Stimulated activated naive CD8-positive, alpha-beta T cell treated with anti-CD3 and anti-CD28 coated beads, Interleukin-15, Interleukin-2, amounts not matched to agents 100 ng/mL and 50 ng/mL, for 24 hours (primary cell): ENCODE measurements at regions not wholly inside any gene's neighbourhood (a gene's known extent, or its start where the extent isn't known, plus 50 kb on each side); places are given as distances from the start of the nearest gene placed in this dataset.
"Not testable (repeated sequence)": the region's sequence is repeated elsewhere in the genome, so short reads cannot be mapped to it uniquely, and the experiment has no call there.

Source experiments
- H3K27ac Mint-ChIP-seq: one replicate; pipeline ENCODE4 v1.8.0; 2021; ENCODE audit warnings: mild to moderate bottlenecking, mixed read lengths
- H3K27me3 Mint-ChIP-seq: one replicate; pipeline ENCODE4 v1.8.0; 2021; ENCODE audit warnings: mixed read lengths
- H3K36me3 Mint-ChIP-seq: one replicate; pipeline ENCODE4 v1.8.0; 2021; ENCODE audit warnings: low read depth, mixed read lengths
- H3K4me1 Mint-ChIP-seq: one replicate; pipeline ENCODE4 v1.8.0; 2021; ENCODE audit warnings: low read depth, mixed read lengths
- H3K4me3 Mint-ChIP-seq: one replicate; pipeline ENCODE4 v1.8.0; 2021; ENCODE audit warnings: mild to moderate bottlenecking, mixed read lengths
- H3K9me3 Mint-ChIP-seq: one replicate; pipeline ENCODE4 v1.8.0; 2021; ENCODE audit warnings: mixed read lengths

DNA sequence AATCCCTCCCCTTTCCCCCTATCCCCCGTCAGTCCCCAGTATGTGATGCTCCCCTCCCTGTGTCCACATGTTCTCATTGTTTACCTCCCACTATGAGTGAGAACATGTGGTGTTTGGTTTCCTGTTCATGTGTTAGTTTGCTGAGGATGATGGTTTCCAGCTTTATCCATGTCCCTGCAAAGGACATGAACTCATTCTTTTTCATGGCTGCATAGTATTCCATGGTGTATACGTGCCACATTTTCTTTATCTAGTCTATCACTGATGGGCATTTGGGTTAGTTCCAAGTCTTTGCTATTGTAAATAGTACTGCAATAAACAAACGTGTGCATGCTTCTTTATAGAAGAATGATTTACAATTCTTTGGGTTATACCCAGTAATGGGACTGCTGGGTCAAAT is 165.6 kb upstream of the TENM4 start:
- not testable (repeated sequence) for H3K4me3 Mint-ChIP-seq, H3K36me3 Mint-ChIP-seq, H3K4me1 Mint-ChIP-seq, H3K27ac Mint-ChIP-seq, H3K27me3 Mint-ChIP-seq, H3K9me3 Mint-ChIP-seq

- Mint-ChIP-seq H3K4me1 (no peaks in the 10 kb centered on the region), H3K4me3 (no peak overlapping the region), H3K36me3 (no peaks in the 10 kb centered on the region), H3K27ac (no peak overlapping the region), H3K27me3 (no peaks in the 10 kb centered on the region), H3K9me3 (peaks cover 7% of the 10 kb centered on the region)
These were observed 159.9 kb upstream of the TENM4 start for GRCh38 chr11:79600711-79601110.

GRCh38 chr11:79594834-79595233 is 154.0 kb upstream of the TENM4 start:
- H3K27me3 Mint-ChIP-seq = no peaks in the 10 kb centered on the region
- no peaks in the 10 kb centered on the region for H3K36me3 Mint-ChIP-seq

DNA sequence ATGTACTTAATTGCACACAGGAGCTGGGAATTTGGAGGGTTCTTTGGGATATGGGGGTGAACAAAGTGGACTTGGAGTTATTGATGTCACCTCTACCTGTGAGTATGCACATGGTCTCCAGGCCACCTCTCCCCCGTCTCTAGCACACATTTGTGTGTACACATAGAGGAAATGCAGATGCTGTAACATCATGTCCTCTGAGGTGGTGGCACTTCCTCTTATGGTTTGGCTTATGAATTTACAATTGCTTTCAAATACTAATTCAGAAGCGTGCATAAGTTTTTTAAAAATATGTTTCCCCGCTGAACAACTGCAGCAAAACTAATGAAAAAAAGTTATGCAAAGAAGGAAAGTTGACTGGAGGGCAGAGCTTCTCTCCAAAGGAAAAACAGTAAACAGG is 152.0 kb upstream of the TENM4 start:
- Mint-ChIP-seq H3K9me3 (no peaks in the 10 kb centered on the region), H3K27me3 (no peaks in the 10 kb centered on the region), H3K4me3 (no peak overlapping the region), H3K4me1 (no peaks in the 10 kb centered on the region), H3K27ac (no peak overlapping the region), H3K36me3 (no peaks in the 10 kb centered on the region)

More at GRCh38 chr11:79594834-79595233, 154.0 kb upstream of the TENM4 start:
- Mint-ChIP-seq H3K27ac (no peak overlapping the region), H3K4me1 (no peaks in the 10 kb centered on the region), H3K9me3 (peaks cover 4% of the 10 kb centered on the region), H3K4me3 (no peak overlapping the region)

DNA sequence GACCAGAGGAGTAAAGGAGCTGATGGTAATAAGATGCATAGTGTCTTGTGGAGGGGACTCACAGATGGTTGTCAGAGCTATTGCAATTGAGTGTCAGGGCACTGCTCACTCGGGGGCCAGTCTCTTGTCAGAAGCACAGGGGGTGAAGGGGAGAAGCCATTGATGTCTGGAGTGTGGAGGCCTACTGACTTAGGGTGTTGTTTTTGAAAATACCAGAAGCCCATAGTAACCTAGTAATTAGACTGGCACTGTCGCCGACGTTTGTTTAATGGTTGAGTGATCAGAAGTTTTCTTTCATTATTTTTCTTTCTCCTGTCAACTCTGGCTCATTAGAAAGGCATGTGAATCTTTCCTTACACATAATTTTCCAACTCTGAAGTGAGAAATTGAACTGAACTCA is 151.6 kb upstream of the TENM4 start:
- peaks cover under 1% of the 10 kb centered on the region for H3K9me3 Mint-ChIP-seq
- no peaks in the 10 kb centered on the region for H3K4me1 Mint-ChIP-seq
- no peaks in the 10 kb centered on the region for H3K27me3 Mint-ChIP-seq
- H3K36me3 Mint-ChIP-seq = no peaks in the 10 kb centered on the region
- H3K4me3 Mint-ChIP-seq = no peak overlapping the region
- H3K27ac Mint-ChIP-seq = no peak overlapping the region

DNA sequence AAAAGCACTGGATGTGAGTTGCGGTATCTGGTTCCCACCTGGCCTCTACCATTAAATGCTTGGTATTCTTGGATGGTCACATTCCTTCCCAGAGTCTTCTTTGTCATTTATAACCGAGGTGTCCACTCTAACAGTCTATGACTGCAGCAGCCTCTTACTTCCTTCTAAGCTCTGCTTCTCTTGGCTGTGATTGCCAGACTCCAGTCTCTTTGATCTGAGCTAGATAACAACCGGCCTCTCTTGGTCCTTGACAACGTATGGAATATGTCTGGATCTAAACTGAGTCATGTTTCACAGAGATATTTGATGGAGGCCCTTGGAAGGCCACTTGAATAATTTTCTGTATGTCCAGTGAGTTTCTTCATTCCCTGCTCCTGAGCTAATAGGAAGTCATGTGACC is 141.6 kb upstream of the TENM4 start:
- no peaks in the 10 kb centered on the region for H3K4me1 Mint-ChIP-seq

GRCh38 chr11:79579063-79579462 is 138.2 kb upstream of the TENM4 start:
- Mint-ChIP-seq H3K4me3 (no peak overlapping the region), H3K27me3 (no peaks in the 10 kb centered on the region)

More for the DNA sequence above, 141.6 kb upstream of the TENM4 start:
- H3K27me3 Mint-ChIP-seq = no peaks in the 10 kb centered on the region
- H3K36me3 Mint-ChIP-seq = no peaks in the 10 kb centered on the region
- H3K27ac Mint-ChIP-seq = no peak overlapping the region
- peaks cover 4% of the 10 kb centered on the region for H3K9me3 Mint-ChIP-seq
- no peak overlapping the region for H3K4me3 Mint-ChIP-seq

DNA sequence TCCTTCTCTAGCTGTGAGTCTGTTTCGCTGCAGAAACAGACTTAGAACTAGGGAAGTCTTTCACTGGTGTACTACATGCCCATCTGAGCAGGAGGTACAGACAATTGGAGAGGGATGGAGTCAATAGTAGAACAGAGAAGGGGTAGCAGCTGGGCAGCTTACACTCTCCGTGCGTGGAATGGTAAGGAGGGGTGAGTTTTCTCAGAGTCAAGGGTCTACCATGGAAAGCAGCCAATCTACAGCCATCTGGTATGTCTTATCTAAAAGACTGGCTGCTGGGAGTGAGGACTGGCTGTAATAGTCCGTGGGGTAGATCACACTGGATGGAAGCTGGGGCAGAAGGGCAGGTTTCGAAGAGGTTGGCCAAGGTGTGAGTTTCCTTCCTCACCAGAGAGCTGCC is 137.3 kb upstream of the TENM4 start:
- H3K9me3 Mint-ChIP-seq = no peaks in the 10 kb centered on the region
- H3K4me3 Mint-ChIP-seq = no peak overlapping the region
- no peaks in the 10 kb centered on the region for H3K4me1 Mint-ChIP-seq
- no peaks in the 10 kb centered on the region for H3K27me3 Mint-ChIP-seq
- H3K27ac Mint-ChIP-seq = no peak overlapping the region
- H3K36me3 Mint-ChIP-seq = no peaks in the 10 kb centered on the region

More at GRCh38 chr11:79579063-79579462, 138.2 kb upstream of the TENM4 start:
- Mint-ChIP-seq H3K36me3 (no peaks in the 10 kb centered on the region), H3K9me3 (no peaks in the 10 kb centered on the region), H3K4me1 (no peaks in the 10 kb centered on the region), H3K27ac (no peak overlapping the region)

DNA sequence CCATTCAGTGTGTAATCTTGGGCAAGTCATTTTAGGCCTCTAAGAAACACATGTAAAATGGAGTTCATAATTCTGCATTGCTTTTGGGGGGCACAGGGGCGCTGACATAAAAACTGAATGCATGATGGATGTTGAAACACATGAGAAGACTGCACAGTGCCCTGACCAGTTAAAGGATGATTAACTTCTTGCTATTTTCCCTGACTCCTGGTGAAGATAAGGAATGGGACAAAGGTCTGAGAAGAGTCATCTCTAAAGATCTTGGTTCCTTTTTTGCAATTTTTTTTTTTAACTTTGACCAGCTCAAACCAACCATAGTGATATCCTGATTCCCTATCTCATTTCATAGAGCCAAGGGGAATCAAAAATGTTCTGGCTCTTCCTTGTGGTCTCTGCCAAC is 134.9 kb upstream of the TENM4 start:
- no peaks in the 10 kb centered on the region for H3K9me3 Mint-ChIP-seq

GRCh38 chr11:79570104-79570503 is 129.3 kb upstream of the TENM4 start:
- no peaks in the 10 kb centered on the region for H3K27me3 Mint-ChIP-seq
- H3K36me3 Mint-ChIP-seq = no peaks in the 10 kb centered on the region
- H3K27ac Mint-ChIP-seq = no peak overlapping the region
- no peaks in the 10 kb centered on the region for H3K4me1 Mint-ChIP-seq
- peaks cover 3% of the 10 kb centered on the region for H3K9me3 Mint-ChIP-seq
- H3K4me3 Mint-ChIP-seq = no peak overlapping the region

More for the DNA sequence above, 134.9 kb upstream of the TENM4 start:
- no peaks in the 10 kb centered on the region for H3K36me3 Mint-ChIP-seq
- H3K27ac Mint-ChIP-seq = no peak overlapping the region
- H3K4me3 Mint-ChIP-seq = no peak overlapping the region
- no peaks in the 10 kb centered on the region for H3K27me3 Mint-ChIP-seq
- H3K4me1 Mint-ChIP-seq = no peaks in the 10 kb centered on the region

DNA sequence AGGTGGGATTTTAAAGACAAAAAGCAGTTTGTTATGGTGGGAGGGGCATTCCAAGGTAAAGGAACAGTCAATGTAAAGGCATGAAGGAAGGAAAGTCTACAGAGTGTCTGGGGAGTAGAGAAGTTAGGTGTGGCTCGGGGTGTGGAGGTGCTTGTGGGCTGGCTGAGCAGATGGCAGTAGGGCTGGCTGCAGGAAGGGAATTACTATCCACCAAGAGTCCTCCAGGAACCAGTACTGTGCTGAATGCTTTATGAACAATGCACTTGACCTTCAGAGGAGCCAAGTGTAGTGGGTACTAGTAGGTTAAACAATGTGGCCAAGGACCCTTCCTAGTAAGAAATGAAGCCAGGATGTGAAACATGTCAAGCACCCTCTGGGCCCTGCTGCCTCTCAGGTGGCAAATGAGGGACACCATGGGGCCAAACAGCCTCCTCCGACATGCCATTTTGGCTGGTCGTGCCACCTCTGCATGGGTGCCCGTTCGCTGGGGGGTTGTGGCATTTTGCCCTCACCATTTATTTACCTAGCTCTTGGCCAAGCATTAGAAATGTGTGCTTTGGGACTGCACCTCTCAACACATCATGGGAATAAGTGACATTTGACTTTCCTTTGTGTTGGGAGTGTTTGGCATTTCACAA is 123.6 kb upstream of the TENM4 start:
- Mint-ChIP-seq H3K9me3 (no peaks in the 10 kb centered on the region), H3K36me3 (no peaks in the 10 kb centered on the region), H3K27ac (no peak overlapping the region), H3K27me3 (no peaks in the 10 kb centered on the region), H3K4me1 (no peaks in the 10 kb centered on the region), H3K4me3 (no peak overlapping the region)

DNA sequence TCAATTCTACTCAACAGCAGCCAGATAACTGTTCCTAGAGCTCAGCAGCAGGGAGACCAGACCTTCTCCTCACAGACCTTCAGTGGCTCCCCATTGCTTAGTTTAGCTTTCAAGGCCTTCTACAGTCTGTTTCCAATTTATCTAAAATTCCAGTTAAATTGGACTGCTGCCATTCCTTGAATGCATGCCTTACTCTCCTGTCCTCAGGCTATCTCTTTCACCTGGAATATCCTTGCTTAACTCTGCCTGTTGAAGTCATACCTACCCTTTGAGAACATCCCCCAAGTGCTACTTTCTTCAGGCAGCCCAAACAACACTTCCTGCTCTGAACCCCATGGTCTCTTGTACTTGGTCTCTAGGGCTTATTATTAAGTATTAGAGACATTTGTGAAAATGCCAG is 120.7 kb upstream of the TENM4 start:
- no peak overlapping the region for H3K4me3 Mint-ChIP-seq
- H3K9me3 Mint-ChIP-seq = no peaks in the 10 kb centered on the region
- H3K36me3 Mint-ChIP-seq = no peaks in the 10 kb centered on the region
- no peaks in the 10 kb centered on the region for H3K4me1 Mint-ChIP-seq
- no peaks in the 10 kb centered on the region for H3K27me3 Mint-ChIP-seq
- H3K27ac Mint-ChIP-seq = no peak overlapping the region

- Mint-ChIP-seq H3K36me3 (no peaks in the 10 kb centered on the region), H3K4me1 (no peaks in the 10 kb centered on the region), H3K27ac (no peak overlapping the region), H3K27me3 (no peaks in the 10 kb centered on the region), H3K4me3 (no peak overlapping the region), H3K9me3 (no peaks in the 10 kb centered on the region)
These were observed 110.0 kb upstream of the TENM4 start for GRCh38 chr11:79550809-79551208.

GRCh38 chr11:79547256-79547655 is 106.4 kb upstream of the TENM4 start:
- Mint-ChIP-seq H3K36me3 (no peaks in the 10 kb centered on the region), H3K27ac (no peak overlapping the region), H3K4me1 (no peaks in the 10 kb centered on the region), H3K9me3 (no peaks in the 10 kb centered on the region), H3K4me3 (no peak overlapping the region), H3K27me3 (no peaks in the 10 kb centered on the region)

GRCh38 chr11:79546351-79546750 is 105.5 kb upstream of the TENM4 start:
- Mint-ChIP-seq H3K4me3 (no peak overlapping the region), H3K36me3 (no peaks in the 10 kb centered on the region), H3K4me1 (no peaks in the 10 kb centered on the region), H3K9me3 (no peaks in the 10 kb centered on the region), H3K27ac (no peak overlapping the region), H3K27me3 (peaks cover 5% of the 10 kb centered on the region)

DNA sequence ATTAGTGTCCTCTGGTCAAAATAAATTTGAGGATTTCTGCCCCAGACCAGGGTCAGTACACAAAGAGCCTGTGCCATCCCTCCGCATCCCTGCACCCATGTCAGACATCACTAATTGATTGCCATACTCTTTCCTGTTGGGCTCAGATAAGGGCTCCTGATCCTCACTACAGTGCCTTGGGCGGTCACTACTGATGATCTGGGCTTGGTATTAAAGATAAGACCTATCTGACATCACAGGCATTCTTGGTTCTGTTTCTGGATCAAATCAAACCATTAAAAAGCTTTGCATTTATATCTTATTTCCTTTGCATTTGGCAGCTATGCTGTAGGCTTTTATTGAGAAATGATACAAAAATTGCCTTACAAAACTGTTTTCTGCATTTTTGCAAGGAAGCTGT is 103.5 kb upstream of the TENM4 start:
- Mint-ChIP-seq H3K27me3 (peaks cover 5% of the 10 kb centered on the region), H3K4me3 (no peak overlapping the region), H3K9me3 (peaks cover 2% of the 10 kb centered on the region), H3K4me1 (no peaks in the 10 kb centered on the region), H3K36me3 (no peaks in the 10 kb centered on the region), H3K27ac (no peak overlapping the region)
